ENCODE measurements at regions not wholly inside any gene's neighbourhood (a gene's known extent, or its start where the extent isn't known, plus 50 kb on each side); places are given as distances from the start of the nearest gene placed in this dataset.
"Not testable (repeated sequence)": the region's sequence is repeated elsewhere in the genome, so short reads cannot be mapped to it uniquely, and the experiment has no call there.

- H3K4me3 ChIP-seq (ENCODE audit: low read depth, low read length, poor library complexity, severe bottlenecking); H3K4me1 ChIP-seq (ENCODE audit: insufficient read depth, low read length, poor library complexity, severe bottlenecking); H3K27me3 ChIP-seq (replicated peaks; ENCODE audit: insufficient read depth, low read depth, low read length, poor library complexity); H3K36me3 ChIP-seq (ENCODE audit: insufficient read depth, low read length, poor library complexity, severe bottlenecking); POLR2A ChIA-PET (ENCODE audit: low non-redundant PET); CTCF ChIA-PET; H3K9me3 ChIP-seq (ENCODE audit: low read depth, low read length, poor library complexity, severe bottlenecking); DNase-seq (ENCODE audit: low spot score); H3K27ac ChIP-seq (ENCODE audit: low read depth, low read length, poor library complexity, severe bottlenecking); intact Hi-C loops (cut with micrococcal nuclease; ENCODE audit: unreplicated experiment); BruUV-seq (replicated peaks): not testable (repeated sequence)
- 0 out of 2 replicates have a peak, but pooled peaks have one; percentile 23 for TF ChIP-seq CTCF (conservative IDR thresholded peaks at IDR 0.05; ENCODE audit: low read depth, low read length)
Observed at GRCh38 chr14:106717544-106717943, 1191.2 kb downstream of the TMEM121 start.

GRCh38 chr14:106719880-106720279 lies 1193.5 kb downstream of the TMEM121 start:
- TF ChIP-seq CTCF (conservative IDR thresholded peaks at IDR 0.05; ENCODE audit: low read depth, low read length): peak; percentile 14; the same call in 1 of the 2 replicates
- H3K27ac ChIP-seq (ENCODE audit: low read depth, low read length, poor library complexity, severe bottlenecking); BruUV-seq (replicated peaks); H3K4me3 ChIP-seq (ENCODE audit: low read depth, low read length, poor library complexity, severe bottlenecking); H3K27me3 ChIP-seq (replicated peaks; ENCODE audit: insufficient read depth, low read depth, low read length, poor library complexity); CTCF ChIA-PET; POLR2A ChIA-PET (ENCODE audit: low non-redundant PET); DNase-seq (ENCODE audit: low spot score); H3K36me3 ChIP-seq (ENCODE audit: insufficient read depth, low read length, poor library complexity, severe bottlenecking); H3K4me1 ChIP-seq (ENCODE audit: insufficient read depth, low read length, poor library complexity, severe bottlenecking); intact Hi-C loops (cut with micrococcal nuclease; ENCODE audit: unreplicated experiment); H3K9me3 ChIP-seq (ENCODE audit: low read depth, low read length, poor library complexity, severe bottlenecking): not testable (repeated sequence)

GRCh38 chr14:106721926-106722325 lies 1195.5 kb downstream of the TMEM121 start:
- H3K4me1 ChIP-seq (ENCODE audit: insufficient read depth, low read length, poor library complexity, severe bottlenecking); intact Hi-C loops (cut with micrococcal nuclease; ENCODE audit: unreplicated experiment); H3K27ac ChIP-seq (ENCODE audit: low read depth, low read length, poor library complexity, severe bottlenecking); H3K4me3 ChIP-seq (ENCODE audit: low read depth, low read length, poor library complexity, severe bottlenecking); H3K36me3 ChIP-seq (ENCODE audit: insufficient read depth, low read length, poor library complexity, severe bottlenecking); H3K27me3 ChIP-seq (replicated peaks; ENCODE audit: insufficient read depth, low read depth, low read length, poor library complexity); DNase-seq (ENCODE audit: low spot score); CTCF ChIA-PET; BruUV-seq (replicated peaks); POLR2A ChIA-PET (ENCODE audit: low non-redundant PET); H3K9me3 ChIP-seq (ENCODE audit: low read depth, low read length, poor library complexity, severe bottlenecking): not testable (repeated sequence)

- intact Hi-C loops (cut with micrococcal nuclease; ENCODE audit: unreplicated experiment); H3K36me3 ChIP-seq (ENCODE audit: insufficient read depth, low read length, poor library complexity, severe bottlenecking); H3K27ac ChIP-seq (ENCODE audit: low read depth, low read length, poor library complexity, severe bottlenecking); BruUV-seq (replicated peaks); POLR2A ChIA-PET (ENCODE audit: low non-redundant PET); DNase-seq (ENCODE audit: low spot score); H3K27me3 ChIP-seq (replicated peaks; ENCODE audit: insufficient read depth, low read depth, low read length, poor library complexity); CTCF ChIA-PET; H3K4me3 ChIP-seq (ENCODE audit: low read depth, low read length, poor library complexity, severe bottlenecking); H3K4me1 ChIP-seq (ENCODE audit: insufficient read depth, low read length, poor library complexity, severe bottlenecking); H3K9me3 ChIP-seq (ENCODE audit: low read depth, low read length, poor library complexity, severe bottlenecking): not testable (repeated sequence)
Observed at GRCh38 chr14:106722813-106723687, 1196.7 kb downstream of the TMEM121 start.

- H3K36me3 ChIP-seq (ENCODE audit: insufficient read depth, low read length, poor library complexity, severe bottlenecking); intact Hi-C loops (cut with micrococcal nuclease; ENCODE audit: unreplicated experiment); DNase-seq (ENCODE audit: low spot score); H3K27ac ChIP-seq (ENCODE audit: low read depth, low read length, poor library complexity, severe bottlenecking); H3K4me1 ChIP-seq (ENCODE audit: insufficient read depth, low read length, poor library complexity, severe bottlenecking); BruUV-seq (replicated peaks); POLR2A ChIA-PET (ENCODE audit: low non-redundant PET); H3K4me3 ChIP-seq (ENCODE audit: low read depth, low read length, poor library complexity, severe bottlenecking); H3K27me3 ChIP-seq (replicated peaks; ENCODE audit: insufficient read depth, low read depth, low read length, poor library complexity); H3K9me3 ChIP-seq (ENCODE audit: low read depth, low read length, poor library complexity, severe bottlenecking); CTCF ChIA-PET: not testable (repeated sequence)
Observed at GRCh38 chr14:106727962-106728361, 1201.6 kb downstream of the TMEM121 start.
